Endometrium (tissue), 2 donors: ENCODE measurements at regions not wholly inside any gene's neighbourhood (a gene's known extent, or its start where the extent isn't known, plus 50 kb on each side); places are given as distances from the start of the nearest gene placed in this dataset.
"Not testable (repeated sequence)": the region's sequence is repeated elsewhere in the genome, so short reads cannot be mapped to it uniquely, and the experiment has no call there.

Experiments
- FAIRE-seq: peaks from 2 replicates; lab custom pipeline; 2012; peaks lifted over from hg19 to GRCh38; lab: Jason Lieb, UNC
- donor health status: control.
- donor health status: control.

- FAIRE-seq, result no peak
These were observed 84.0 kb upstream of the BMP2K start for GRCh38 chr4:78691971-78692821.

- FAIRE-seq, result no peak
These were observed 83.4 kb upstream of the BMP2K start for GRCh38 chr4:78692822-78693170.

GRCh38 chr4:78693777-78694456 lies 82.2 kb upstream of the BMP2K start:
- FAIRE-seq, result no peak

- no peak for FAIRE-seq
These were observed 81.7 kb upstream of the BMP2K start for GRCh38 chr4:78694457-78694787.

GRCh38 chr4:78695910-78696309 lies 80.2 kb upstream of the BMP2K start:
- FAIRE-seq, result no peak

- no peak for FAIRE-seq
These were observed 73.1 kb upstream of the BMP2K start for GRCh38 chr4:78703079-78703478.

- no peak for FAIRE-seq
These were observed 71.8 kb upstream of the BMP2K start for GRCh38 chr4:78704317-78704716.

GRCh38 chr4:78704981-78705683 lies 71.0 kb upstream of the BMP2K start:
- FAIRE-seq, result no peak

GRCh38 chr4:78706302-78706701 lies 69.8 kb upstream of the BMP2K start:
- no peak for FAIRE-seq

- no peak for FAIRE-seq
These were observed 68.9 kb upstream of the BMP2K start for GRCh38 chr4:78707268-78707667.

- FAIRE-seq, result no peak
These were observed 68.4 kb upstream of the BMP2K start for GRCh38 chr4:78707793-78708192.

- no peak for FAIRE-seq
These were observed 65.6 kb upstream of the BMP2K start for GRCh38 chr4:78710536-78710935.

GRCh38 chr4:78711676-78712075 lies 64.5 kb upstream of the BMP2K start:
- FAIRE-seq, result no peak

GRCh38 chr4:78714598-78714997 lies 61.6 kb upstream of the BMP2K start:
- FAIRE-seq, result not testable (repeated sequence)

GRCh38 chr4:78715372-78715771 lies 60.8 kb upstream of the BMP2K start:
- FAIRE-seq, result not testable (repeated sequence)

GRCh38 chr4:78717712-78718111 lies 58.4 kb upstream of the BMP2K start:
- not testable (repeated sequence) for FAIRE-seq

GRCh38 chr4:78720204-78720603 lies 55.9 kb upstream of the BMP2K start:
- no peak for FAIRE-seq

GRCh38 chr4:78720994-78721677 lies 55.0 kb upstream of the BMP2K start:
- FAIRE-seq, result no peak

GRCh38 chr4:78721747-78722146 lies 54.4 kb upstream of the BMP2K start:
- no peak for FAIRE-seq

- no peak for FAIRE-seq
These were observed 53.8 kb upstream of the BMP2K start for GRCh38 chr4:78722320-78722719.

- no peak for FAIRE-seq
These were observed 53.3 kb upstream of the BMP2K start for GRCh38 chr4:78722878-78723277.
